ENCODE measurements at regions not wholly inside any gene's neighbourhood (a gene's known extent, or its start where the extent isn't known, plus 50 kb on each side); places are given as distances from the start of the nearest gene placed in this dataset.

GRCh38 chr21:24870633-24871032, 736.6 kb downstream of the MRPL39 start:
- H4K20me1 ChIP-seq (replicated peaks; ENCODE audit: control insufficient read depth, extremely low read depth, insufficient read depth, low read length): no peaks in the 10 kb centered on the region
- H3K79me2 ChIP-seq (ENCODE audit: control insufficient read depth, insufficient read depth, low read length): no peaks in the 10 kb centered on the region
- H3K27ac ChIP-seq (ENCODE audit: insufficient read depth, low read depth, low read length): no peak overlapping the region
- BruUV-seq (replicated peaks): no TSS peak
- H3K4me2 ChIP-seq (ENCODE audit: insufficient read depth, low read length): no peak overlapping the region
- no peaks in the 10 kb centered on the region for H3K36me3 ChIP-seq (ENCODE audit: control insufficient read depth in 2 of 2, extremely low read depth in 1 of 2, insufficient read depth in 2 of 2, low read length in 2 of 2)
- no peak overlapping the region for H3K9ac ChIP-seq (replicated peaks; ENCODE audit: extremely low read depth, insufficient read depth, low read length)
- dilution Hi-C loops (cut with MboI; ENCODE audit: extremely low pct_ligation_motif_present, low sequenced_read_pairs) (no loop called here), intact Hi-C loops (cut with micrococcal nuclease) (no loop called here)
- H3K4me1 ChIP-seq (ENCODE audit: control insufficient read depth, extremely low read depth, insufficient read depth, low read length): no peaks in the 10 kb centered on the region
- FAIRE-seq (no peak), DNase-seq (ENCODE audit: low read depth, low spot score) (no peak)
- no peak overlapping the region for H2AFZ ChIP-seq (ENCODE audit: low read depth, low read length)
- no peak overlapping the region for H3K4me3 ChIP-seq (replicated peaks in 1 of 3; ENCODE audit: insufficient read depth in 1 of 3, low read depth in 1 of 3, low read length in 3 of 3)
- no peaks in the 10 kb centered on the region for H3K27me3 ChIP-seq (ENCODE audit: control insufficient read depth in 2 of 2, insufficient read depth in 2 of 2, low read length in 2 of 2)
- H3K9me3 ChIP-seq (replicated peaks; ENCODE audit: control insufficient read depth, insufficient read depth, low read length): peaks cover 3% of the 10 kb centered on the region
- ChIA-PET POLR2A (no interaction called here), CTCF (no interaction called here)
- no peaks in the 10 kb centered on the region for H3K9me1 ChIP-seq (replicated peaks; ENCODE audit: control insufficient read depth, extremely low read depth, insufficient read depth, low read length)
- TF ChIP-seq POLR2AphosphoS5 (IDR thresholded peaks at IDR 0.05; ENCODE audit: insufficient read depth, low read depth, low read length) (no peak), MYC (IDR thresholded peaks at IDR 0.05; ENCODE audit: low read depth, low read length) (no peak), FOS (IDR thresholded peaks at IDR 0.05; ENCODE audit: borderline replicate concordance, insufficient read depth, low read length) (no peak), MAX (IDR thresholded peaks at IDR 0.05; ENCODE audit: insufficient read depth, insufficient read length) (no peak), JUN (IDR thresholded peaks at IDR 0.05; ENCODE audit: borderline replicate concordance, insufficient read depth, insufficient read length, low read depth) (no peak), POLR2A (IDR thresholded peaks at IDR 0.05; ENCODE audit: low read depth, low read length) (no peak), GATA2 (IDR thresholded peaks at IDR 0.05; ENCODE audit: insufficient read depth, insufficient read length, low read depth, low read length) (no peak), EZH2 (IDR thresholded peaks at IDR 0.05; ENCODE audit: borderline replicate concordance, low read depth, low read length, severe bottlenecking) (no peak)
- TF ChIP-seq, protein P1, sequence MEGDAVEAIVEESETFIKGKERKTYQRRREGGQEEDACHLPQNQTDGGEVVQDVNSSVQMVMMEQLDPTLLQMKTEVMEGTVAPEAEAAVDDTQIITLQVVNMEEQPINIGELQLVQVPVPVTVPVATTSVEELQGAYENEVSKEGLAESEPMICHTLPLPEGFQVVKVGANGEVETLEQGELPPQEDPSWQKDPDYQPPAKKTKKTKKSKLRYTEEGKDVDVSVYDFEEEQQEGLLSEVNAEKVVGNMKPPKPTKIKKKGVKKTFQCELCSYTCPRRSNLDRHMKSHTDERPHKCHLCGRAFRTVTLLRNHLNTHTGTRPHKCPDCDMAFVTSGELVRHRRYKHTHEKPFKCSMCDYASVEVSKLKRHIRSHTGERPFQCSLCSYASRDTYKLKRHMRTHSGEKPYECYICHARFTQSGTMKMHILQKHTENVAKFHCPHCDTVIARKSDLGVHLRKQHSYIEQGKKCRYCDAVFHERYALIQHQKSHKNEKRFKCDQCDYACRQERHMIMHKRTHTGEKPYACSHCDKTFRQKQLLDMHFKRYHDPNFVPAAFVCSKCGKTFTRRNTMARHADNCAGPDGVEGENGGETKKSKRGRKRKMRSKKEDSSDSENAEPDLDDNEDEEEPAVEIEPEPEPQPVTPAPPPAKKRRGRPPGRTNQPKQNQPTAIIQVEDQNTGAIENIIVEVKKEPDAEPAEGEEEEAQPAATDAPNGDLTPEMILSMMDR (IDR thresholded peaks at IDR 0.05; ENCODE audit: extremely low read depth in 1 of 2, insufficient read depth in 1 of 2, low read depth in 1 of 2, low read length in 2 of 2): no peak

All from endothelial cell of umbilical vein (primary cell).